IMR-90 (cell line): ENCODE measurements at regions not wholly inside any gene's neighbourhood (a gene's known extent, or its start where the extent isn't known, plus 50 kb on each side); places are given as distances from the start of the nearest gene placed in this dataset.

Source experiments
- ATAC-seq: fragments of 200-7000 bp; cut with Tn5 transposase; 2 replicates; pipeline ENCODE4 v1.9.1; 2020; ENCODE audit warnings: low read depth, mild to moderate bottlenecking, moderate library complexity
- BruUV-seq: library from RNA; stranded (reverse); fragments of 400-500 nt; replicated peaks from 2 replicates; lab custom pipeline; 2021; lab: Mats Ljungman, UMichigan
- CTCF ChIA-PET: fragments of 300-600 bp; formaldehyde crosslinking; extraction: SDS; loops from one replicate; lab custom pipeline; 2021; ENCODE audit warnings: antibody characterized with exemption; lab: Yijun Ruan, JAX
- POLR2A ChIA-PET: fragments of 300-600 bp; sonication (Branson Sonifier 250); formaldehyde crosslinking; loops from one replicate; lab custom pipeline; 2022; ENCODE audit warnings: antibody characterized with exemption; ENCODE audit not compliant: unreplicated experiment; lab: Charles Lee
- DNase-seq: peaks from one replicate; pipeline ENCODE4 v3.0.0; 2013
- H2AFZ ChIP-seq: replicated peaks from 2 replicates; pipeline ENCODE3; 2013; ENCODE audit warnings: low read length, mild to moderate bottlenecking; ENCODE audit not compliant: poor library complexity
- H2AK5ac ChIP-seq: 2 replicates; pipeline ENCODE4 v1.6.1; 2013; ENCODE audit warnings: low read depth, low read length, inconsistent platforms
- H2AK9ac ChIP-seq: replicated peaks from 2 replicates; pipeline ENCODE3; 2013; ENCODE audit warnings: mild to moderate bottlenecking, low read depth, low read length, moderate library complexity; ENCODE audit not compliant: poor library complexity
- H2BK120ac ChIP-seq: 2 replicates; pipeline ENCODE4 v1.6.1; 2013; ENCODE audit warnings: low read depth, low read length, inconsistent platforms
- H2BK15ac ChIP-seq: 3 replicates; pipeline ENCODE4 v1.6.1; 2013; ENCODE audit warnings: low read depth, low read length, inconsistent platforms
- H2BK20ac ChIP-seq: 2 replicates; pipeline ENCODE4 v1.6.1; 2013; ENCODE audit warnings: low read depth, mild to moderate bottlenecking, inconsistent platforms, low read length, moderate library complexity
- H2BK5ac ChIP-seq: 2 replicates; pipeline ENCODE4 v1.6.1; 2013; ENCODE audit warnings: mild to moderate bottlenecking, low read depth, low read length, inconsistent platforms; ENCODE audit not compliant: poor library complexity, severe bottlenecking
- H3K14ac ChIP-seq: replicated peaks from 2 replicates; pipeline ENCODE4 v1.6.1; 2013; ENCODE audit warnings: low read depth, low read length, inconsistent platforms
- H3K18ac ChIP-seq: 2 replicates; pipeline ENCODE4 v1.6.1; 2013; ENCODE audit warnings: low read depth, low read length, control low read depth
- H3K23ac ChIP-seq: 2 replicates; pipeline ENCODE4 v1.6.1; 2013; ENCODE audit warnings: low read depth, low read length, inconsistent platforms
- H3K27ac ChIP-seq: 2 replicates; pipeline ENCODE4 v1.5.1; 2013; ENCODE audit warnings: mild to moderate bottlenecking, control low read depth, low read length; ENCODE audit not compliant: insufficient read depth
- H3K27me3 ChIP-seq: 2 replicates; pipeline ENCODE4 v1.6.1; 2013; ENCODE audit warnings: low read length; ENCODE audit not compliant: control insufficient read depth, insufficient read depth
- H3K36me3 ChIP-seq: 2 replicates; pipeline ENCODE4 v1.6.1; 2013; ENCODE audit warnings: low read length, mixed read lengths; ENCODE audit not compliant: control insufficient read depth, insufficient read depth
- H3K4ac ChIP-seq: 2 replicates; pipeline ENCODE4 v1.6.1; 2013; ENCODE audit warnings: low read depth, low read length, inconsistent platforms
- H3K4me1 ChIP-seq: 2 replicates; pipeline ENCODE4 v1.6.1; 2013; ENCODE audit warnings: low read length, mixed read lengths; ENCODE audit not compliant: control insufficient read depth, insufficient read depth
- H3K4me2 ChIP-seq: 2 replicates; pipeline ENCODE4 v1.6.1; 2013; ENCODE audit warnings: low read depth, mild to moderate bottlenecking, control low read depth, low read length, moderate library complexity
- H3K4me3 ChIP-seq: 2 replicates; pipeline ENCODE4 v1.5.1; 2013; ENCODE audit warnings: low read depth, mild to moderate bottlenecking, control low read depth, low read length, moderate library complexity; ENCODE audit not compliant: insufficient read depth
- H3K56ac ChIP-seq: 2 replicates; pipeline ENCODE4 v1.6.1; 2013; ENCODE audit warnings: low read length, inconsistent platforms; ENCODE audit not compliant: insufficient read depth; ENCODE audit errors: extremely low read depth
- H3K79me1 ChIP-seq, 2 experiments: 2 replicates each; pipeline ENCODE4 v1.6.1; 2013; ENCODE audit warnings: low read length in 2 of 2, inconsistent platforms in 1 of 2, low read depth in 1 of 2
- H3K9ac ChIP-seq: 2 replicates; pipeline ENCODE4 v1.6.1; 2013; ENCODE audit warnings: low read depth, low read length, control low read depth
- H3K9me1 ChIP-seq: 2 replicates; pipeline ENCODE4 v1.6.1; 2013; ENCODE audit warnings: low read length, inconsistent platforms; ENCODE audit not compliant: insufficient read depth
- H3K9me3 ChIP-seq: 2 replicates; pipeline ENCODE4 v1.6.1; 2013; ENCODE audit warnings: low read length; ENCODE audit not compliant: control insufficient read depth, insufficient read depth
- H4K20me1 ChIP-seq: 2 replicates; pipeline ENCODE4 v1.6.1; 2013; ENCODE audit warnings: low read length, inconsistent platforms; ENCODE audit not compliant: insufficient read depth
- H4K5ac ChIP-seq: 2 replicates; pipeline ENCODE4 v1.6.1; 2013; ENCODE audit warnings: mild to moderate bottlenecking, low read depth, low read length, control low read depth
- H4K8ac ChIP-seq, 2 experiments: 2 replicates each; pipeline ENCODE4 v1.6.1; 2013; ENCODE audit warnings: low read depth in 2 of 2, low read length in 2 of 2, control low read depth in 1 of 2, inconsistent platforms in 1 of 2
- H4K91ac ChIP-seq: 2 replicates; pipeline ENCODE4 v1.6.1; 2013; ENCODE audit warnings: low read depth, low read length, inconsistent platforms; ENCODE audit not compliant: insufficient read depth
- BHLHE40 ChIP-seq: fragments of 150-350 bp; IDR thresholded peaks from 2 replicates; pipeline ENCODE4 v1.6.1; 2016; ENCODE audit warnings: mild to moderate bottlenecking, low read depth, low read length
- CEBPB ChIP-seq: IDR thresholded peaks from 2 replicates; pipeline ENCODE4 v1.6.1; 2012; ENCODE audit warnings: low read depth, low read length, improper control_type of control experiment
- CHD1 ChIP-seq: IDR thresholded peaks from 2 replicates; pipeline ENCODE4 v1.6.1; 2012; ENCODE audit warnings: low read depth, low read length, improper control_type of control experiment
- FOS ChIP-seq: fragments of 150-350 bp; IDR thresholded peaks from 2 replicates; pipeline ENCODE4 v1.6.1; 2016; ENCODE audit warnings: low read depth, low read length
- MAFK ChIP-seq: IDR thresholded peaks from 2 replicates; pipeline ENCODE4 v1.6.1; 2012; ENCODE audit warnings: low read depth, low read length, improper control_type of control experiment
- MAZ ChIP-seq: IDR thresholded peaks from 2 replicates; pipeline ENCODE4 v1.6.1; 2012; ENCODE audit warnings: low read depth, mild to moderate bottlenecking, low read length, improper control_type of control experiment, moderate library complexity, borderline replicate concordance
- MXI1 ChIP-seq: IDR thresholded peaks from 2 replicates; pipeline ENCODE4 v1.6.1; 2012; ENCODE audit warnings: low read depth, mild to moderate bottlenecking, low read length, moderate library complexity, borderline replicate concordance
- NFE2L2 ChIP-seq: fragments of 150-350 bp; IDR thresholded peaks from 2 replicates; pipeline ENCODE4 v1.6.1; 2016; ENCODE audit warnings: low read depth, mild to moderate bottlenecking, low read length
- POLR2A ChIP-seq: IDR thresholded peaks from 2 replicates; pipeline ENCODE4 v1.6.1; 2012; ENCODE audit warnings: mild to moderate bottlenecking, low read depth, low read length
- RAD21 ChIP-seq: IDR thresholded peaks from 2 replicates; pipeline ENCODE4 v1.6.1; 2012; ENCODE audit warnings: low read length, improper control_type of control experiment
- RCOR1 ChIP-seq: IDR thresholded peaks from 2 replicates; pipeline ENCODE4 v1.6.1; 2012; ENCODE audit warnings: mild to moderate bottlenecking, low read length, improper control_type of control experiment; ENCODE audit not compliant: insufficient replicate concordance
- RFX5 ChIP-seq: IDR thresholded peaks from 2 replicates; pipeline ENCODE4 v1.8.0; 2012; ENCODE audit warnings: low read depth, mild to moderate bottlenecking, low read length, moderate library complexity
- SMC3 ChIP-seq: fragments of 150-350 bp; IDR thresholded peaks from 2 replicates; pipeline ENCODE4 v1.6.1; 2016; ENCODE audit warnings: low read depth, mild to moderate bottlenecking, antibody characterized with exemption, low read length, moderate library complexity
- WGBS, 2 experiments: methylation state at CpG; one replicate each; pipeline versions ENCODE4 v1.1.5 to v1.1.7; 2013; ENCODE audit warnings: missing lambda C conversion rate in 2 of 2; ENCODE audit not compliant: insufficient read length in 1 of 2; ENCODE audit errors: extremely low coverage in 2 of 2; 5-methylcytosine and 5-hydroxymethylcytosine counted together
- dilution Hi-C: fragments of 300-500 bp; cut with HindIII; formaldehyde crosslinking; loops from one replicate; pipeline ENCODE4 v1.14.3; 2018; ENCODE audit warnings: low sequenced_read_pairs; ENCODE audit not compliant: unreplicated experiment
- in situ Hi-C: fragments of 300-500 bp; cut with MboI; formaldehyde crosslinking; loops from 3 replicates; pipeline ENCODE4 v1.14.3; 2019; ENCODE audit warnings: low sequenced_read_pairs, inconsistent platforms, mixed read lengths
- intact Hi-C: fragments of 100-400 bp; cut with micrococcal nuclease; formaldehyde crosslinking; loops from 2 replicates; pipeline ENCODE4 v1.10.0; 2022
- TF ChIP-seq, protein P1 (sequence below): fragments of 150-350 bp; IDR thresholded peaks from 2 replicates; pipeline ENCODE4 v1.6.1; 2017; ENCODE audit warnings: mild to moderate bottlenecking, antibody characterized with exemption, low read length, low read depth
- TF ChIP-seq, protein P2 (sequence below): conservative IDR thresholded peaks from 2 replicates; pipeline ENCODE4 v1.5.1; 2012; ENCODE audit warnings: mild to moderate bottlenecking, low read depth, low read length, improper control_type of control experiment
- TF ChIP-seq, protein P3 (sequence below): fragments of 150-350 bp; IDR thresholded peaks from 2 replicates; pipeline ENCODE4 v1.6.1; 2016; ENCODE audit warnings: low read depth, mild to moderate bottlenecking, low read length, moderate library complexity, borderline replicate concordance

DNA sequence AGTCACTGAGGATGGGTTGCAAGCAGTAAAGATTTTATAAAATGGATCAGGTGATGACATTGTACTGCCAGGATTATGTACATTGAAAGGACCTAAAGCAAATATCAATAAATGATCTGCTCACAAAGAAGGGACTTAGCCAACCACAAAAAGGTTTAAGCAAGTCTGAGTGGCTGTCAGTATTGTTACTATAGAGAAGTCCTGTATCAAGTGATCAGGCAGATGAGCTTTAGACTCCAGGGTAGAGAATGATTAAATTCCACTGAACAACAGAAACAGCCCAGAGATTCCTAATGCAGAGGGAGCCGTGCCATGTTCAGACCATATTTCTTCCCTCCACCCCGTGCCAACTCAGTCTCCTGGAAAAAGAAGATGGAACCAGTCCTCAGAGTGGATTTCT, 138.9 kb downstream of the SETD4 start:
- Histone ChIP-seq H4K91ac (no peak overlapping the region), H3K79me1 (peaks cover 0 to 3% of the 10 kb centered on the region in 2 experiments; a peak in 1 of 4 replicates), H3K4me3 (no peak overlapping the region), H3K9me1 (peaks cover 5% of the 10 kb centered on the region; the same call in 1 of the 2 replicates), H2BK15ac (no peak overlapping the region), H2BK120ac (no peak overlapping the region), H3K18ac (no peak overlapping the region), H3K4ac (no peak overlapping the region), H3K56ac (no peak overlapping the region), H3K4me1 (peaks cover 13% of the 10 kb centered on the region), H3K9ac (no peak overlapping the region), H3K4me2 (no peak overlapping the region), H2AK5ac (no peak overlapping the region), H3K23ac (no peak overlapping the region), H3K27me3 (no peaks in the 10 kb centered on the region), H2AK9ac (no peak overlapping the region), H3K27ac (no peak overlapping the region), H3K14ac (no peak overlapping the region), H3K9me3 (no peaks in the 10 kb centered on the region), H2BK5ac (no peak overlapping the region), H4K20me1 (no peaks in the 10 kb centered on the region), H2BK20ac (no peak overlapping the region), H3K36me3 (no peaks in the 10 kb centered on the region), H4K8ac (no peak overlapping the region), H4K5ac (no peak overlapping the region), H2AFZ (no peak overlapping the region)
- intact Hi-C loops: no loop called here
- DNase-seq: no peak
- TF ChIP-seq POLR2A (no peak), NFE2L2 (no peak), RFX5 (no peak), CEBPB (no peak), CHD1 (no peak), MAFK (no peak), RAD21 (no peak), RCOR1 (no peak), FOS (no peak), MAZ (no peak), BHLHE40 (no peak), MXI1 (no peak), SMC3 (no peak)
- TF ChIP-seq, protein P1, sequence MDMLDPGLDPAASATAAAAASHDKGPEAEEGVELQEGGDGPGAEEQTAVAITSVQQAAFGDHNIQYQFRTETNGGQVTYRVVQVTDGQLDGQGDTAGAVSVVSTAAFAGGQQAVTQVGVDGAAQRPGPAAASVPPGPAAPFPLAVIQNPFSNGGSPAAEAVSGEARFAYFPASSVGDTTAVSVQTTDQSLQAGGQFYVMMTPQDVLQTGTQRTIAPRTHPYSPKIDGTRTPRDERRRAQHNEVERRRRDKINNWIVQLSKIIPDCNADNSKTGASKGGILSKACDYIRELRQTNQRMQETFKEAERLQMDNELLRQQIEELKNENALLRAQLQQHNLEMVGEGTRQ: no peak
- TF ChIP-seq, protein P2, sequence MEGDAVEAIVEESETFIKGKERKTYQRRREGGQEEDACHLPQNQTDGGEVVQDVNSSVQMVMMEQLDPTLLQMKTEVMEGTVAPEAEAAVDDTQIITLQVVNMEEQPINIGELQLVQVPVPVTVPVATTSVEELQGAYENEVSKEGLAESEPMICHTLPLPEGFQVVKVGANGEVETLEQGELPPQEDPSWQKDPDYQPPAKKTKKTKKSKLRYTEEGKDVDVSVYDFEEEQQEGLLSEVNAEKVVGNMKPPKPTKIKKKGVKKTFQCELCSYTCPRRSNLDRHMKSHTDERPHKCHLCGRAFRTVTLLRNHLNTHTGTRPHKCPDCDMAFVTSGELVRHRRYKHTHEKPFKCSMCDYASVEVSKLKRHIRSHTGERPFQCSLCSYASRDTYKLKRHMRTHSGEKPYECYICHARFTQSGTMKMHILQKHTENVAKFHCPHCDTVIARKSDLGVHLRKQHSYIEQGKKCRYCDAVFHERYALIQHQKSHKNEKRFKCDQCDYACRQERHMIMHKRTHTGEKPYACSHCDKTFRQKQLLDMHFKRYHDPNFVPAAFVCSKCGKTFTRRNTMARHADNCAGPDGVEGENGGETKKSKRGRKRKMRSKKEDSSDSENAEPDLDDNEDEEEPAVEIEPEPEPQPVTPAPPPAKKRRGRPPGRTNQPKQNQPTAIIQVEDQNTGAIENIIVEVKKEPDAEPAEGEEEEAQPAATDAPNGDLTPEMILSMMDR: no peak
- TF ChIP-seq, protein P3, sequence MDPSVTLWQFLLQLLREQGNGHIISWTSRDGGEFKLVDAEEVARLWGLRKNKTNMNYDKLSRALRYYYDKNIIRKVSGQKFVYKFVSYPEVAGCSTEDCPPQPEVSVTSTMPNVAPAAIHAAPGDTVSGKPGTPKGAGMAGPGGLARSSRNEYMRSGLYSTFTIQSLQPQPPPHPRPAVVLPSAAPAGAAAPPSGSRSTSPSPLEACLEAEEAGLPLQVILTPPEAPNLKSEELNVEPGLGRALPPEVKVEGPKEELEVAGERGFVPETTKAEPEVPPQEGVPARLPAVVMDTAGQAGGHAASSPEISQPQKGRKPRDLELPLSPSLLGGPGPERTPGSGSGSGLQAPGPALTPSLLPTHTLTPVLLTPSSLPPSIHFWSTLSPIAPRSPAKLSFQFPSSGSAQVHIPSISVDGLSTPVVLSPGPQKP: no peak
- dilution Hi-C loops: no loop called here
- in situ Hi-C loops: no loop called here
- CTCF ChIA-PET: no interaction called here
- no peak for ATAC-seq
- no CpG with 5 or more reads among the region's 2 CpGs for WGBS, 2 experiments
- no TSS peak for BruUV-seq
- POLR2A ChIA-PET: no interaction called here
